ENCODE measurements at regions not wholly inside any gene's neighbourhood (a gene's known extent, or its start where the extent isn't known, plus 50 kb on each side); places are given as distances from the start of the nearest gene placed in this dataset.

GRCh38 chr2:156817430-156817829, 381.3 kb downstream of the GPD2 start:
- TF ChIP-seq PATZ1 (CRISPR knock-in tag; IDR thresholded peaks at IDR 0.05; ENCODE audit: borderline replicate concordance) (no peak), PPARA (CRISPR knock-in tag; IDR thresholded peaks at IDR 0.05; ENCODE audit: borderline replicate concordance) (no peak), RARB (CRISPR knock-in tag; IDR thresholded peaks at IDR 0.05) (no peak), ZNF8 (CRISPR knock-in tag; IDR thresholded peaks at IDR 0.05) (no peak), TSHZ2 (CRISPR knock-in tag; IDR thresholded peaks at IDR 0.05) (no peak), ZNF70 (CRISPR knock-in tag; IDR thresholded peaks at IDR 0.05) (no peak), POU6F1 (CRISPR knock-in tag; IDR thresholded peaks at IDR 0.05; ENCODE audit: borderline replicate concordance, low read depth) (no peak), CREB5 (CRISPR knock-in tag; IDR thresholded peaks at IDR 0.05; ENCODE audit: low read depth) (no peak), ZC3H10 (CRISPR knock-in tag; IDR thresholded peaks at IDR 0.05) (no peak), CSRNP3 (CRISPR knock-in tag; IDR thresholded peaks at IDR 0.05) (no peak), ESRRG (CRISPR knock-in tag; IDR thresholded peaks at IDR 0.05) (no peak), GLIS3 (CRISPR knock-in tag; IDR thresholded peaks at IDR 0.05) (no peak), BACH2 (CRISPR knock-in tag; IDR thresholded peaks at IDR 0.05; ENCODE audit: borderline replicate concordance) (no peak), ZFP30 (CRISPR knock-in tag; IDR thresholded peaks at IDR 0.05) (no peak), OSR1 (CRISPR knock-in tag; IDR thresholded peaks at IDR 0.05) (no peak), CSDC2 (CRISPR knock-in tag; IDR thresholded peaks at IDR 0.05) (no peak), TCF4 (CRISPR knock-in tag; IDR thresholded peaks at IDR 0.05; ENCODE audit: borderline replicate concordance) (no peak)
- no peak for ATAC-seq

GRCh38 chr2:156818221-156818620, 382.0 kb downstream of the GPD2 start:
- ATAC-seq = no peak
- TF ChIP-seq TCF4 (CRISPR knock-in tag; IDR thresholded peaks at IDR 0.05; ENCODE audit: borderline replicate concordance) = no peak
- no peak for TF ChIP-seq RARB (CRISPR knock-in tag; IDR thresholded peaks at IDR 0.05)
- TF ChIP-seq ZC3H10 (CRISPR knock-in tag; IDR thresholded peaks at IDR 0.05) = no peak
- no peak for TF ChIP-seq OSR1 (CRISPR knock-in tag; IDR thresholded peaks at IDR 0.05)
- TF ChIP-seq ZNF565 (CRISPR knock-in tag; conservative IDR thresholded peaks at IDR 0.05; ENCODE audit: low read depth) = no peak
- no peak for TF ChIP-seq PATZ1 (CRISPR knock-in tag; IDR thresholded peaks at IDR 0.05; ENCODE audit: borderline replicate concordance)
- no peak for TF ChIP-seq TSHZ2 (CRISPR knock-in tag; IDR thresholded peaks at IDR 0.05)
- no peak for TF ChIP-seq ARNTL (CRISPR knock-in tag; IDR thresholded peaks at IDR 0.05; ENCODE audit: borderline replicate concordance, low read depth)
- TF ChIP-seq CREB5 (CRISPR knock-in tag; IDR thresholded peaks at IDR 0.05; ENCODE audit: low read depth) = no peak
- TF ChIP-seq ZFP3 (CRISPR knock-in tag; IDR thresholded peaks at IDR 0.05) = no peak
